Lower lobe of right lung (tissue), 2 donors: ENCODE measurements at regions not wholly inside any gene's neighbourhood (a gene's known extent, or its start where the extent isn't known, plus 50 kb on each side); places are given as distances from the start of the nearest gene placed in this dataset.
"Not testable (repeated sequence)": the region's sequence is repeated elsewhere in the genome, so short reads cannot be mapped to it uniquely, and the experiment has no call there.

Experiments
- ATAC-seq, 2 donors: fragments of 200-7000 bp; cut with Tn5 transposase; one replicate each; pipeline ENCODE4 v1.9.1; 2020 to 2022; ENCODE audit warnings: mild to moderate bottlenecking in 2 of 2, moderate library complexity in 2 of 2
- DNase-seq: peaks from one replicate; pipeline ENCODE4 v3.0.0-alpha.2; 2020
- H3K27ac ChIP-seq: fragments of 200-600 bp; one replicate; pipeline ENCODE4 v1.8.0; 2022
- H3K27me3 ChIP-seq: fragments of 200-600 bp; one replicate; pipeline ENCODE4 v1.8.0; 2022; ENCODE audit warnings: low read depth
- H3K36me3 ChIP-seq: fragments of 200-600 bp; one replicate; pipeline ENCODE4 v1.8.0; 2022; ENCODE audit warnings: mild to moderate bottlenecking
- H3K4me1 ChIP-seq: fragments of 200-600 bp; one replicate; pipeline ENCODE4 v1.8.0; 2022
- H3K4me3 ChIP-seq: fragments of 200-600 bp; one replicate; pipeline ENCODE4 v1.8.0; 2022; ENCODE audit warnings: mild to moderate bottlenecking
- H3K9me3 ChIP-seq: fragments of 200-600 bp; one replicate; pipeline ENCODE4 v1.8.0; 2022
- intact Hi-C: fragments of 100-400 bp; cut with DNase I; formaldehyde crosslinking; loops from one replicate; pipeline ENCODE4 v1.11.0; 2022
- TF ChIP-seq, protein P1 (sequence below): fragments of 200-600 bp; IDR thresholded peaks from one replicate; pipeline ENCODE4 v1.8.0; 2022; ENCODE audit warnings: antibody characterized with exemption, mild to moderate bottlenecking
- donor health status: DM: no; HTN: yes; CAD: no; lungs with severe emphysema.

DNA sequence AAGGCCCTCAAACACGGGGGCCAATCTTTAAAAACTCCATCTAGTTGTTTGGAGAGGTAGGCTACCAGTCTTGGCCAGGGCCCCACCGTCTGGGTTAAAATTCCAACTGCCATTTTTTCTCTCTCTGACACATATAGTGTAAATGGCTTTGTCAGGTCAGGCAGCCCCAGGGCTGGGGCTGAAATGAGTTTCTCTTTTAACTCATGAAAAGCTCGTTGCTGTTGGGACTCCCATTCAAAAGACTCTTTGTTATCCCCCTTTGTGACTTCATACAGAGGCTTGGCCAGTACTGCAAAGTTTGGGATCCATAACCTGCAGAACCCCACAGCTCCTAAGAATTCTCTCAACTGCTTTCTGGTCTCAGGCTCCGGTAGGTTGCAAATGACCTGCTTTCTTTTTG lies 99.4 kb upstream of the SLC1A4 start:
- H3K9me3 ChIP-seq, result peaks cover 10% of the 10 kb centered on the region
- no peak overlapping the region for H3K27ac ChIP-seq
- peaks cover 13% of the 10 kb centered on the region for H3K27me3 ChIP-seq
- intact Hi-C loops, result no loop called here
- TF ChIP-seq, protein P1, sequence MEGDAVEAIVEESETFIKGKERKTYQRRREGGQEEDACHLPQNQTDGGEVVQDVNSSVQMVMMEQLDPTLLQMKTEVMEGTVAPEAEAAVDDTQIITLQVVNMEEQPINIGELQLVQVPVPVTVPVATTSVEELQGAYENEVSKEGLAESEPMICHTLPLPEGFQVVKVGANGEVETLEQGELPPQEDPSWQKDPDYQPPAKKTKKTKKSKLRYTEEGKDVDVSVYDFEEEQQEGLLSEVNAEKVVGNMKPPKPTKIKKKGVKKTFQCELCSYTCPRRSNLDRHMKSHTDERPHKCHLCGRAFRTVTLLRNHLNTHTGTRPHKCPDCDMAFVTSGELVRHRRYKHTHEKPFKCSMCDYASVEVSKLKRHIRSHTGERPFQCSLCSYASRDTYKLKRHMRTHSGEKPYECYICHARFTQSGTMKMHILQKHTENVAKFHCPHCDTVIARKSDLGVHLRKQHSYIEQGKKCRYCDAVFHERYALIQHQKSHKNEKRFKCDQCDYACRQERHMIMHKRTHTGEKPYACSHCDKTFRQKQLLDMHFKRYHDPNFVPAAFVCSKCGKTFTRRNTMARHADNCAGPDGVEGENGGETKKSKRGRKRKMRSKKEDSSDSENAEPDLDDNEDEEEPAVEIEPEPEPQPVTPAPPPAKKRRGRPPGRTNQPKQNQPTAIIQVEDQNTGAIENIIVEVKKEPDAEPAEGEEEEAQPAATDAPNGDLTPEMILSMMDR, result no peak
- H3K4me1 ChIP-seq, result no peaks in the 10 kb centered on the region
- H3K36me3 ChIP-seq, result no peaks in the 10 kb centered on the region
- no peak overlapping the region for H3K4me3 ChIP-seq
- DNase-seq (no peak), ATAC-seq (no peak)

DNA sequence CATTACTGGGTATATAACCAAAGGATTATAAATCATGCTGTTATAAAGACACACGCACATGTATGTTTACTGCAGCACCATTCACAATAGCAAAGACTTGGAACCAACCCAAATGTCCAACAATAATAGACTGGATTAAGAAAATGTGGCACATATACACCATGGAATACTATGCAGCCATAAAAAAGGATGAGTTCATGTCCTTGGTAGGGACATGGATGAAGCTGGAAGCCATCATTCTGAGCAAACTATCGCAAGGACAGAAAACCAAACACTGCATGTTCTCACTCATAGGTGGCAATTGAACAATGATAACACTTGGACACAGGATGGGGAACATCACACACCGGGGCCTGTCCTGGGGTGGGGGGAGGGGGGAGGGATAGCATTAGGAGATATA lies 92.6 kb upstream of the SLC1A4 start:
- H3K4me3 ChIP-seq, H3K27me3 ChIP-seq, H3K4me1 ChIP-seq, ATAC-seq, H3K36me3 ChIP-seq, intact Hi-C loops, H3K27ac ChIP-seq, DNase-seq, H3K9me3 ChIP-seq: not testable (repeated sequence)

DNA sequence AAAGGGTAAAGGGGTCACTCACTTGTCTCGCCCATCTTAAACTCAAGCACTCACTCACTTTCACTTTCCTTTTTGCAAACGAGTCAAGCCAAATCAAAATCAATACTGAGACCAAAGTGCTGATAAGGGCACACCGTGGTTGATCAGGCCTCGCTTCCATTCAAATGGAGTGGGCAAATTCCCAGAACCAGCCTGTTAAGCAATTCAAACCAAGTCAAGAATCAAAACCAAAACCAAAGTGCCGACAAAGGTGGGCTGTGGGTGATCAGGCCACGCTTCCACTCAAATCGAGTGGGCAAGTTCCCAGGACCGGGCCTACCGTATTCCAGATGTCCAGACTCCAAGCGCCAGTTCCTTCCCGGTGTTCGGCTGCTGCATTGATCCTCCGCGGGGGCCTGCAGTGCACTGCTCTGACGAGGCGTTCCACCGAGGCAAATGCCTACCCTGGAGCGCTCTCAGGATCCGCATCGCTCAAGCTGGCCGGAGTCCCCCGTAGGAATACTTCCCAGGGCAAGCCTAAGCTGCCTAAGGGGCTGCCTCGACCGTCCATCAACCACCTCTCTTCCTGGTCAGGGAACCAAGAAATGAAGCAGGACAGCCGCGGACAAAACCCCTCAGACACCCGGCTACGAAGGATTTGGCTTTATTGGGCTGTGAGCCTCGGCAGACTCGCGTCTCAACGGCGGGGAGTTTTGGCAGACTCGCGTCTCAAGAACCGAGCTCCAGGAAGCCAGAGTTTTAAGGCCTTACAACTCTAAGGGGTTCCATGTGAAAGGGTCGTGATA lies 89.9 kb upstream of the SLC1A4 start:
- Histone ChIP-seq H3K4me1 (peaks cover 6% of the 10 kb centered on the region), H3K27ac (no peak overlapping the region), H3K36me3 (no peaks in the 10 kb centered on the region), H3K9me3 (no peaks in the 10 kb centered on the region), H3K4me3 (no peak overlapping the region), H3K27me3 (no peaks in the 10 kb centered on the region)
- intact Hi-C loops, result no loop called here
- ATAC-seq, result no peak
- DNase-seq, result no peak
- TF ChIP-seq, protein P1, result no peak

DNA sequence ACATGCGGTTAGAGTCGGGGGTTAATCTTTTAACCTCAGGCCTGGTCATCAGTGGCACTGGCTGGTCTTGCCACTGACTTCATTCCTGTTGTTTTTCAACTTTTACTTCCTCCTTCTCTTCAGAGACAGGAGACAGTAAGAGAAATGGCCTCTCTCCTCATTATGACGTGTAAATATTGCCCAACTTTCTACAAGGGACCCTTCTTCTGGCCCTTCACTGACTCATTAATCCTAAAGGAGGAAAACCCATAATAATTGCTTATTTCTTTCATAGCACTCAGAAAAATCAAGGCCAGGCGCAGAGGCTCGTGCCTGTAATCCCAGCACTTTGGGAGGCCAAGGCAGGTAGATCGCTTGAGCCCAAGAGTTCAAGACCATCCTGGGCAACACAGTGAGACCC lies 89.3 kb upstream of the SLC1A4 start:
- DNase-seq, H3K36me3 ChIP-seq, intact Hi-C loops, H3K9me3 ChIP-seq, H3K27ac ChIP-seq, H3K4me3 ChIP-seq, H3K27me3 ChIP-seq: not testable (repeated sequence)
- peaks cover 12% of the 10 kb centered on the region for H3K4me1 ChIP-seq
- peak in 1 of 2 donors; percentile 24 for ATAC-seq

DNA sequence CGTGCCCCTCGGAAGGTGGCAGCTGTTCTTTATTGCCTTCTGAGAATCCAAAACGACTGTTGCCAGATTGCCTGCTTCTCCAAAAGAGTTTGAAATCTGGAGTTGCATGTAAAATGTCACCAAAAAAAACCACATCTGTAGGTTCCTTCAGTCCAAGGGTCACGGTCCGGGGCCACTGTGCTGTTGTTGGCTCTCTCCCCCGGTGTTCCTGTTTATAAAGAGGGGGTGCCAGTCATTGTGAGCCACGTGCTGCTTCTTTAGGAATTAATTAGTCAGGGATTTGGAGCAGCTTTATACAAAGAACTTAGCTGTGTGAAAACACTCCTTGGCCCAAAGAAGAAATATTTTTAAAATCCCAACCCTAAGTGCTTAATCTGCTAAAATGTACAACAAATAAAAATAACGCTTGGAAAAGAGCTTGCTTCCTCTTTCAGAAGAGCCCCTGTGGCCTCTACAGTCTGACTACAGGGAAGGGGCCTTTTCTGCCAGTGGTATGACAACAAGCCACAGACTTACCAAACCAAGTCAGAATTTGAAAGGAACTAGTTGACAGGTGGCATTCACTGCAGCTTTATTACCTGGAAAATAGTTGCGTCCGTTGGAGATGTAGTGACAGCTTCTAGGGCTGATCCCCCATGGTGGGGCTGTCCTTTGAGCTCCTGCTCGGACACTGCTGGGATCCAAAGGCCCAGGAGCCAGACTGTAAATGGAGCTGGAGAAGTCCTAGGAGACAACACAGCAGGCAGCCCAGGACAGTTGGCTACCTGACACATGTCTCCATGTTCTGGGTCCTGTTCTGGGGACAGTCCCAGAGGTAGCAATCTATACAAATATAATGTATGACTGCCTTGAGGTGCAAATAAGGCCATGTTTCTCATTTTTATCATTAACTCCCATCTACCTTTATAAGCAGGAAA lies 84.5 kb upstream of the SLC1A4 start:
- Histone ChIP-seq H3K4me3 (no peak overlapping the region), H3K9me3 (no peaks in the 10 kb centered on the region), H3K27me3 (no peaks in the 10 kb centered on the region), H3K36me3 (no peaks in the 10 kb centered on the region), H3K27ac (no peak overlapping the region), H3K4me1 (peaks cover 24% of the 10 kb centered on the region)
- ATAC-seq, result peak; percentile 44 to 54
- TF ChIP-seq, protein P1, result no peak
- DNase-seq, result peak; percentile 59
- intact Hi-C loops, result no loop called here

DNA sequence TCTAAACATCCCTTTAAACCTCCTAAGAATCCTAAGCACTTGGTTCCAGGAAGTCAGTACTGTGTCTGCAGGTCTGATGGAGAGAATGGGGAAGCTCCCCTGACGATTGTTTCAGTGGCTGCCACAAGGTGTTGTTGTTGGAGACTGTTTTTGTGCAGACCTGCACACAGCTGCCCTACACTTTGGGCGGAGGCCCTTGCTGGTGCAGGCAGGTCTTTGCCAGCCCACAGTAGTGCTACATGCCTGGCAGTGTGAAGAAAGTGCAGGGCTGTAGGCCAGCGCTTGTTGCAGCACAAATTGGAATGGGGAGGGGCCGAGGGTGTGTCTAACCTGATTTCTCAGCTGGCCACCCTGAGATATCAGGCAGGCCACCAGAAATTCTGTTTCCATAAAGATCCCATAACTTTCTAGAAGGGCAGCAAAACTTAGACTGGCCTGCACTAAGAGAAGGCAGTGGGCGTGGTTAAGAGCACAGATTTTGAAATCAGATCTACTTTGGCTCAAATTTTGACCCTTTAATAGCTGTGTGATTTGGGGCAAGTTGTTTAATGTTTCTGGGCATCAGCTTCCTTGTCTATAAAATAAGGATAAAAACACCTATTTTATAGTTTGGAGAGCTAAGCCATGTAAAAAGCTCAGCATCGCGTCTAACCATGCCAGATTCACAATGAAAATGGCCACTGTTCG lies 83.7 kb upstream of the SLC1A4 start:
- H3K36me3 ChIP-seq, result no peaks in the 10 kb centered on the region
- no peak overlapping the region for H3K4me3 ChIP-seq
- DNase-seq, result peak; percentile 65

More for the DNA sequence above, 83.7 kb upstream of the SLC1A4 start:
- ATAC-seq, result peak; percentile 65 to 79
- intact Hi-C loops, result no loop called here
- TF ChIP-seq, protein P1, result no peak
- H3K27me3 ChIP-seq, result no peaks in the 10 kb centered on the region
- H3K4me1 ChIP-seq, result peaks cover 24% of the 10 kb centered on the region
- H3K9me3 ChIP-seq, result no peaks in the 10 kb centered on the region
- no peak overlapping the region for H3K27ac ChIP-seq
